HG03025 (cell line): ENCODE measurements at regions not wholly inside any gene's neighbourhood (a gene's known extent, or its start where the extent isn't known, plus 50 kb on each side); places are given as distances from the start of the nearest gene placed in this dataset.

Source experiments
- ATAC-seq: cut with Tn5 transposase; IDR thresholded peaks from one replicate; pipeline ENCODE4 v1.9.1; 2021; ENCODE audit warnings: mild to moderate bottlenecking, moderate library complexity; ENCODE audit not compliant: unreplicated experiment, low FRiP score

DNA sequence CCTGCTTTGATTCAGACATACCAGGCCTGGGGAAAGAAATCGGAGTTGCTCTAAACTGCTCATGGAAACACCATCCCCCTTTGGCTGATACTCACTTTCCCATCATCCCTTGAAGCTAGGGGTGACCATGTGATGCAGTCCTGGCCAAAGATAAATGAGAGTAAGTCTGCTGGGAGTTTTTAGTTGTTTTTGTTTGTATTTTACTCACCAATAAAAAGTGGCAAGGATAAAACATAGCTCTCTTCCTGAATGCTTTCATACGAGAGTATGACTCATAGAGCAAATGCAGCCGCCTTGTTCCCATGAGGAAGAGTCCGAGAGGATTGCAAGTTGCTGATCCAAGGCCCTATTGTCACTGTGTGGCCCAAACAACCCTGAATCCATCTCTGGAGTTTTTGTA lies 126.4 kb upstream of the TMEM132C start:
- no peak for ATAC-seq

- no peak for ATAC-seq
Measured at GRCh38 chr12:128150961-128151360, 116.0 kb upstream of the TMEM132C start.

- ATAC-seq, result no peak
Measured at GRCh38 chr12:128155571-128155970, 111.4 kb upstream of the TMEM132C start.

GRCh38 chr12:128163086-128163485 lies 103.9 kb upstream of the TMEM132C start:
- ATAC-seq, result no peak

DNA sequence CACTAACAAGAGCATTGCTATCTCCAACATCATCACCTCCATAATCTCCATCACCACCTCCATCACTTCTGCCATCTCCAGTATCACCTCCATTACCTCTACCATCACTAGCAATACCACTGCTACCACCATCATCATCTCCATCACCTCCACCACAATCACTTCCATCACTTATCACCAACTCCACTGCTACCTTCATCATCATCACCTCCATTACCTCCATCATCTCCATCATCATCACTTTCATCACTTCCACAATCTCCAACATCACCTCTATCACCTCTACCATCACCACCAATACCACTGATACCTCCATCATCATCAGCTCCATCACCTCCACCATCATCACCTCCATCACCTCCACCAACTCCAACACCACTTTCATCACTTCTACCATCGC lies 102.4 kb upstream of the TMEM132C start:
- no peak for ATAC-seq

GRCh38 chr12:128165387-128165786 lies 101.6 kb upstream of the TMEM132C start:
- no peak for ATAC-seq

GRCh38 chr12:128168273-128168672 lies 98.7 kb upstream of the TMEM132C start:
- no peak for ATAC-seq

GRCh38 chr12:128170181-128170580 lies 96.8 kb upstream of the TMEM132C start:
- no peak for ATAC-seq

DNA sequence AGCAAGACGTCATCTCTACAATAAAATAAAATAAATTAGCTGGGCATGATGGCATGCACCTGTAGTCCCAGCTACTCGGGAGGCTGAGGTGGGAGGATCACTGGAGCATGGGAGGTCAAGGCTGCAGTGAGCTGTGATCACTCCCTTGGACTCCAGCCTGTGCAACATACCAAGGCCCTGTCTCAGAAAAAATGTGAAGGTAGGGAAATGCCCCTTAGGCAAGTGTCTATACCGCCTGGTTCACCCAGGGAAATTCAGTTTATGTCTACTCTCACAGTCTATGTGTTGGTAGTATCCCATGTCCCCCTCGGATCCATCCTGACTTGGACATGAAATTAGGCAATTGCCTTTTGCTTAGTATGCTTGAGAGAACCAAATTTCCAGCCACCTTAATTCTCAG lies 88.4 kb upstream of the TMEM132C start:
- ATAC-seq, result no peak

- no peak for ATAC-seq
Measured at GRCh38 chr12:128178966-128179365, 88.0 kb upstream of the TMEM132C start.

GRCh38 chr12:128180166-128180565 lies 86.8 kb upstream of the TMEM132C start:
- ATAC-seq, result no peak

DNA sequence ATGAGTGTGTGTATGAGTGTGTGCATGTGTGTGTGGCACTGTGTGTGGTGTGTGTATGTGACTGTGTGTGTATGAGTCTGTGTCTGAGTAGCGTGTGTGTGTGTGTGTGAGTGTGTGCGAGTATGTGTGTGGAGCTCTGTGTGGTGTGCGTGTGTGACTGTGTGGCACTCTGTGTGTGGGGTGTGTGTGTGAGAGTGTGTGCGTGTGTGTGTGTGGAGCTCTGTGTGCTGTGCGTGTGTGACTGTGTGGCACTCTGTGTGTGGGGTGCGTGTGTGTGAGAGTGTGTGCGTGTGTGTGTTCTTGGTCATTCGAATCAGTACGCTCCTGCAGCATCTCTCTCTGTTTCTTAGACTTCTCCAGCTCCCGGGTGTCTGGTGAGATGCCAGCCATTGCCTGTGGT lies 76.9 kb upstream of the TMEM132C start:
- ATAC-seq, result no peak

DNA sequence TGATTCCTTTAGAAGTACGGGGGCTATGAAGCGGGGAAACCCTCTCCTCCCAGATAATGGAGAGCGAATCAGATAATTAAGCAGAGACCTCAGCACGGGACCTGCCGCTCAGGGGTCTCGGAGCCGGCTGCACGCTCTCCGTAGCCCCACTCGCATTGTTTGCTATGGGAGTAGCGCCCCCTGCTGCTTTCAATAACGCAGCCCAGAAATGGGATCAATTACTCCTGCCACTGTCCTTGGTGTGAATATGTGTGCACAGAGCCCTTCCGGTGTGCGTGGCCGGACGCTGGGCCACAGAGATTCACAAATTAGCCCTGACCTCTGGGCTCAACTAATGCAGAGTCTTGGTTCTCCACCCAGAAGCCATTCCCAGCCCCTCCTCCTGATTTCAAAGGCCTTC lies 76.4 kb upstream of the TMEM132C start:
- no peak for ATAC-seq

DNA sequence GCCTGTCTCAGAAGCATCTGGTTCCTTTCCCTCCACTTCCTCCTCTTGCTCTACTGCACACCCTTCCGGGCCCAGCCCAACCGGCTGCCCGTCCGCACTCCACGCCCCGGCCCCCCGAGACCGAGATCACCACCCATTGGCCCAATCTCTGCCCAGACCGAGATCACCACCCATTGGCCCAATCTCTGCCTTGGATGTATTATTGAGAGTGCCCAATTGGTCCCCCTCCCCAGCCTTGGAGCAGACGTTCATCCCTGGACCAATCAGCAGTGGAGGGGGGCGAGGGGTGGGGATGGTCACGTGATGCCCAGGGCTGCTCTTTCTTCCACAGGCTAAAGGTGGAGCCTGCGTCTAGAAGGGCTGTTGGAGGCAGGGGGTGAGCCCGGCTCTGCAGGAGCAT lies 75.6 kb upstream of the TMEM132C start:
- ATAC-seq, result no peak

DNA sequence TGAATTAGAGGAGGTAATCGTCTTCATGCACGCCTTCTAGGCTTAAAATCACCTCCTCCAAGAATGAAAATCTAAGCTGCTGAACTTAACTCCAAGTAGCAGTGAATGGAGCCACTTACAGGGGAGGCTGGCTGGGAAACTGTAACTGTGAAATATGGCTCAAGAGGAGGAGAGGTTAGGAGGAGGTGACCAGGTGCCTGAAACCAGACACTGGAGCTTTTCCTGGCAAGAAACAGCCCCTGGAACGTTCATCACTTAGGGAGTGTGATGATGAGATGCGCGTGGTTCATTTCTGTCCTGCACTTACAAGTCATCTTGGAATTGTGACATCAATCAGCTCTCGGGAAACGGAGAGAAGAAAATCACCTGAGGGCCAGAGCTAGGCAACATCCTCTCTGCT lies 62.3 kb upstream of the TMEM132C start:
- ATAC-seq, result no peak

GRCh38 chr12:128205145-128205544 lies 61.8 kb upstream of the TMEM132C start:
- ATAC-seq, result no peak

DNA sequence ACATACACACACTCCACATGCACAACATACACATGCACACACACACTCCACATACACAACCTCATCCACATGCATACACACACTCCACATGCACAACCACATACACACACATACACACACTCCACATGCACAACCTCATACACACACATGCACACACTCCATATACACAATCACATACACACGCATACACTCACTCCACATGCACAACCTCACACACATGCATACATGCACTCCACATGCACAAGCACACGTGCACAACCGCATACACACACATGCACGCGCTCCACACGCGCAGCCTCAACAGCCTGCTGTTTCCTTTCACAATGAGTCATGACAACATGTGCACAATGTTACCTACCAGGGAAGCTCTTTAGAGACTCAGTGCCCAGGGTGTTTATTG lies 61.2 kb upstream of the TMEM132C start:
- ATAC-seq, result no peak
